ENCODE measurements at regions not wholly inside any gene's neighbourhood (a gene's known extent, or its start where the extent isn't known, plus 50 kb on each side); places are given as distances from the start of the nearest gene placed in this dataset.

DNA sequence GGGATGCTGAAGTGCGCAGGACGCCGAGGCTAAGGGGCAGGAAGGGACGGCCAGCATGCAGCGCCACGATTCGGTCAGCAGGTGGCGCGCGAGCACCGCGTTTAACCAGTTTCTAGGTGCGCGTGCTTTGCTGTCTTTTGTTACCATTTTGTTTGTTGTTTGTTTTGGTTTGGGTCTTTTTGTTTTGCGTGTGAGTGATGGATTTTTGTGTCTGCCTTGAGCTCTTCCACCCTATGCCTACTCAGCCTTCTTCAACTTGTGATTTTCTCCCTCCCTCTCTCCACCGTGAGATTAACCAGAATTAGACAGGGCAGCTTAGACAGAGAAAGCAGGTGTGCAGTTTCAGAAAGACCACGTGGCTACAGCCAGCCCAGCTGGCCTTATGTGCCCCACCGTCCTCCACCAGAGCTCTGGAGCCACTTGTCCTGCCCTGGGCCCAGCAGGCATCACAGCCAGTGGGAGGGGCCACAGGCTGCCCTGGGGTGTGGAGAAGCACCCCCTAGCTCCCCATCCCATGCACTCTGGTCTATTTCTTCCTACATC is 180.2 kb downstream of the RNF144A start:
- TF ChIP-seq, protein P1, sequence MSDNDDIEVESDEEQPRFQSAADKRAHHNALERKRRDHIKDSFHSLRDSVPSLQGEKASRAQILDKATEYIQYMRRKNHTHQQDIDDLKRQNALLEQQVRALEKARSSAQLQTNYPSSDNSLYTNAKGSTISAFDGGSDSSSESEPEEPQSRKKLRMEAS (IDR thresholded peaks at IDR 0.05), result peak; percentile 65
- TF ChIP-seq CEBPB (IDR thresholded peaks at IDR 0.05) (no peak), CREB1 (IDR thresholded peaks at IDR 0.05; ENCODE audit: low read depth) (no peak), NFIC (IDR thresholded peaks at IDR 0.05) (no peak)
- TF ChIP-seq, protein P2, sequence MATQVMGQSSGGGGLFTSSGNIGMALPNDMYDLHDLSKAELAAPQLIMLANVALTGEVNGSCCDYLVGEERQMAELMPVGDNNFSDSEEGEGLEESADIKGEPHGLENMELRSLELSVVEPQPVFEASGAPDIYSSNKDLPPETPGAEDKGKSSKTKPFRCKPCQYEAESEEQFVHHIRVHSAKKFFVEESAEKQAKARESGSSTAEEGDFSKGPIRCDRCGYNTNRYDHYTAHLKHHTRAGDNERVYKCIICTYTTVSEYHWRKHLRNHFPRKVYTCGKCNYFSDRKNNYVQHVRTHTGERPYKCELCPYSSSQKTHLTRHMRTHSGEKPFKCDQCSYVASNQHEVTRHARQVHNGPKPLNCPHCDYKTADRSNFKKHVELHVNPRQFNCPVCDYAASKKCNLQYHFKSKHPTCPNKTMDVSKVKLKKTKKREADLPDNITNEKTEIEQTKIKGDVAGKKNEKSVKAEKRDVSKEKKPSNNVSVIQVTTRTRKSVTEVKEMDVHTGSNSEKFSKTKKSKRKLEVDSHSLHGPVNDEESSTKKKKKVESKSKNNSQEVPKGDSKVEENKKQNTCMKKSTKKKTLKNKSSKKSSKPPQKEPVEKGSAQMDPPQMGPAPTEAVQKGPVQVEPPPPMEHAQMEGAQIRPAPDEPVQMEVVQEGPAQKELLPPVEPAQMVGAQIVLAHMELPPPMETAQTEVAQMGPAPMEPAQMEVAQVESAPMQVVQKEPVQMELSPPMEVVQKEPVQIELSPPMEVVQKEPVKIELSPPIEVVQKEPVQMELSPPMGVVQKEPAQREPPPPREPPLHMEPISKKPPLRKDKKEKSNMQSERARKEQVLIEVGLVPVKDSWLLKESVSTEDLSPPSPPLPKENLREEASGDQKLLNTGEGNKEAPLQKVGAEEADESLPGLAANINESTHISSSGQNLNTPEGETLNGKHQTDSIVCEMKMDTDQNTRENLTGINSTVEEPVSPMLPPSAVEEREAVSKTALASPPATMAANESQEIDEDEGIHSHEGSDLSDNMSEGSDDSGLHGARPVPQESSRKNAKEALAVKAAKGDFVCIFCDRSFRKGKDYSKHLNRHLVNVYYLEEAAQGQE (IDR thresholded peaks at IDR 0.05; ENCODE audit: low read depth), result no peak
